Hepatocyte (in vitro differentiated cells): ENCODE measurements at regions not wholly inside any gene's neighbourhood (a gene's known extent, or its start where the extent isn't known, plus 50 kb on each side); places are given as distances from the start of the nearest gene placed in this dataset.

Experiments used
- DNase-seq: peaks from one replicate; pipeline ENCODE4 v3.0.0-alpha.2; 2016; ENCODE audit warnings: low spot score
- H2AFZ ChIP-seq: fragments of 200-600 bp; sonication (generic); 2 replicates; pipeline ENCODE4 v1.6.0; 2016; ENCODE audit warnings: antibody characterized with exemption, mild to moderate bottlenecking
- H3K27ac ChIP-seq: fragments of 200-600 bp; sonication (generic); 2 replicates; pipeline ENCODE4 v1.5.1; 2016; ENCODE audit warnings: mild to moderate bottlenecking
- H3K27me3 ChIP-seq: fragments of 200-600 bp; sonication (generic); 2 replicates; pipeline ENCODE4 v1.6.1; 2016
- H3K36me3 ChIP-seq: fragments of 200-600 bp; sonication (generic); replicated peaks from 2 replicates; pipeline ENCODE4 v1.5.1; 2016; ENCODE audit warnings: low read depth; ENCODE audit not compliant: insufficient read depth
- H3K4me1 ChIP-seq: fragments of 200-600 bp; sonication (generic); 2 replicates; pipeline ENCODE4 v1.5.1; 2016; ENCODE audit warnings: mild to moderate bottlenecking, moderate library complexity; ENCODE audit not compliant: insufficient read depth
- H3K4me2 ChIP-seq: fragments of 200-600 bp; sonication (generic); 2 replicates; pipeline ENCODE4 v1.6.0; 2016
- H3K4me3 ChIP-seq: fragments of 200-600 bp; sonication (generic); 2 replicates; pipeline ENCODE4 v1.5.1; 2016; ENCODE audit warnings: mild to moderate bottlenecking
- H3K79me2 ChIP-seq: fragments of 200-600 bp; sonication (generic); 2 replicates; pipeline ENCODE4 v1.6.0; 2017; ENCODE audit warnings: mild to moderate bottlenecking
- H3K9me2 ChIP-seq: fragments of 200-600 bp; sonication (generic); replicated peaks from 2 replicates; pipeline ENCODE4 v1.6.0; 2017; ENCODE audit warnings: mild to moderate bottlenecking; ENCODE audit not compliant: insufficient read depth
- H3K9me3 ChIP-seq: fragments of 200-600 bp; sonication (generic); 2 replicates; pipeline ENCODE4 v1.5.1; 2016; ENCODE audit warnings: low read depth, mild to moderate bottlenecking
- H4K20me1 ChIP-seq: fragments of 200-600 bp; sonication (generic); 2 replicates; pipeline ENCODE4 v1.6.0; 2016; ENCODE audit warnings: mild to moderate bottlenecking; ENCODE audit not compliant: insufficient read depth, poor library complexity, severe bottlenecking
- EZH2 ChIP-seq: fragments of 200-600 bp; sonication (generic); IDR thresholded peaks from 2 replicates; pipeline ENCODE4 v1.6.1; 2016; ENCODE audit warnings: antibody characterized with exemption, mild to moderate bottlenecking, borderline replicate concordance
- EZH2phosphoT487 ChIP-seq: fragments of 200-600 bp; sonication (generic); IDR thresholded peaks from one replicate; pipeline ENCODE4 v1.6.1; 2018; ENCODE audit warnings: antibody characterized with exemption, mild to moderate bottlenecking, low read depth, moderate library complexity; ENCODE audit not compliant: unreplicated experiment, severe bottlenecking
- WGBS: methylation state at CpG from one replicate; pipeline ENCODE4 v1.1.6; 2016; ENCODE audit warnings: low lambda C conversion rate; ENCODE audit errors: missing lambda C conversion rate; 5-methylcytosine and 5-hydroxymethylcytosine counted together
- TF ChIP-seq, protein P1 (sequence below): fragments of 200-600 bp; sonication (generic); IDR thresholded peaks from 2 replicates; pipeline ENCODE4 v1.5.1; 2016; ENCODE audit warnings: antibody characterized with exemption, mild to moderate bottlenecking; ENCODE audit not compliant: poor library complexity

DNA sequence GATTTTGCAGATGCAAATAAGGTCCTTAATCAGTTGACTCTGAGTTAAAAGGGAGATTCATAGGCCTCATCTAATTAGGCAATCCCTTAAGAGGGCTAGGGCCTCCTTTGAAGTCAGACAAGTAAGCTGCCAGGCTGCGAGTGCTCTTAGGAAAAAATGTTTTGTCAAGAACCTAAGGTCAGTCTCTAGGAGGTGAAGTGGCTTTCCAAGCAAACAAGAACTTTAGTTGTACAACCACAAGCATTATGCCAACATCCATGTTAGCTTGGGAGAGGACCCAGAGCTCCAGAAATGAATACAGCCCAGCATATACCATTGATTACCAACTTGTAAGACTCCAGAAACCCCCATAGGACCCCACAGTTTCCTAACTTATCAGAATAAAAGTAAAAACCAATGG, 1366.2 kb downstream of the PLA2G4A start:
- no peaks in the 10 kb centered on the region for H3K27me3 ChIP-seq
- TF ChIP-seq, protein P1, sequence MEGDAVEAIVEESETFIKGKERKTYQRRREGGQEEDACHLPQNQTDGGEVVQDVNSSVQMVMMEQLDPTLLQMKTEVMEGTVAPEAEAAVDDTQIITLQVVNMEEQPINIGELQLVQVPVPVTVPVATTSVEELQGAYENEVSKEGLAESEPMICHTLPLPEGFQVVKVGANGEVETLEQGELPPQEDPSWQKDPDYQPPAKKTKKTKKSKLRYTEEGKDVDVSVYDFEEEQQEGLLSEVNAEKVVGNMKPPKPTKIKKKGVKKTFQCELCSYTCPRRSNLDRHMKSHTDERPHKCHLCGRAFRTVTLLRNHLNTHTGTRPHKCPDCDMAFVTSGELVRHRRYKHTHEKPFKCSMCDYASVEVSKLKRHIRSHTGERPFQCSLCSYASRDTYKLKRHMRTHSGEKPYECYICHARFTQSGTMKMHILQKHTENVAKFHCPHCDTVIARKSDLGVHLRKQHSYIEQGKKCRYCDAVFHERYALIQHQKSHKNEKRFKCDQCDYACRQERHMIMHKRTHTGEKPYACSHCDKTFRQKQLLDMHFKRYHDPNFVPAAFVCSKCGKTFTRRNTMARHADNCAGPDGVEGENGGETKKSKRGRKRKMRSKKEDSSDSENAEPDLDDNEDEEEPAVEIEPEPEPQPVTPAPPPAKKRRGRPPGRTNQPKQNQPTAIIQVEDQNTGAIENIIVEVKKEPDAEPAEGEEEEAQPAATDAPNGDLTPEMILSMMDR: no peak
- TF ChIP-seq EZH2: no peak
- no peak for TF ChIP-seq EZH2phosphoT487

DNA sequence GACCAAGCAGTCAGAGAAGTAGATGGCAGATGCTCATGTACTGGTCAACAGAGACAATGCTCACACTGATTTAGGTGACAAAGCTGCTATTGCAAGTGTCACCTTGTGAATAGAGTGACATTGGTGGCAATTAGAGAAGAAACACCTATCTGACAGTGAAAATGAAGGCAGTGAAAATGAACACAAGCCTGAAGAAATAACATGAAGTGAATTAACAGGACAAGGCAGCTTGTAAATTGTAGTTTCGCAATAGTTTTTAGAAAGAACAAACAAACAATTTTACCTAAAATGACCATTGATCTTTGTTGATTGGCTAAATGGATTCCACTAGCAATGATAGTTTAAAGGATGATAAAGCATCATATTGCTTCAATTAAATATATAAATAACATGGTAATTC, 1389.5 kb downstream of the PLA2G4A start:
- TF ChIP-seq EZH2phosphoT487: no peak
- TF ChIP-seq, protein P1: no peak
- TF ChIP-seq EZH2: no peak
- WGBS: 90% methylated on average over 1 of the region's 1 CpG

More for the DNA sequence above, 1366.2 kb downstream of the PLA2G4A start:
- Histone ChIP-seq H3K27ac (no peak overlapping the region), H3K9me2 (no peaks in the 10 kb centered on the region), H3K4me2 (no peak overlapping the region), H3K9me3 (peaks cover under 1% of the 10 kb centered on the region), H3K4me1 (no peaks in the 10 kb centered on the region), H3K4me3 (no peak overlapping the region), H3K36me3 (no peaks in the 10 kb centered on the region), H3K79me2 (no peaks in the 10 kb centered on the region), H2AFZ (no peak overlapping the region), H4K20me1 (no peaks in the 10 kb centered on the region)
- 64% methylated on average over 1 of the region's 1 CpG for whole genome bisulfite sequencing
- DNase-seq: no peak

GRCh38 chr1:188220051-188220450, 1391.3 kb downstream of the PLA2G4A start:
- no peaks in the 10 kb centered on the region for H4K20me1 ChIP-seq
- no peaks in the 10 kb centered on the region for H3K9me2 ChIP-seq
- no peaks in the 10 kb centered on the region for H3K4me1 ChIP-seq
- no peak overlapping the region for H3K4me3 ChIP-seq
- no peaks in the 10 kb centered on the region for H3K27me3 ChIP-seq
- no peaks in the 10 kb centered on the region for H3K9me3 ChIP-seq
- DNase-seq: no peak
- no peak for TF ChIP-seq EZH2
- TF ChIP-seq EZH2phosphoT487: no peak
- TF ChIP-seq, protein P1: no peak
- no peak overlapping the region for H2AFZ ChIP-seq
- H3K36me3 ChIP-seq: no peaks in the 10 kb centered on the region
- H3K27ac ChIP-seq: no peak overlapping the region
- no peak overlapping the region for H3K4me2 ChIP-seq
- WGBS: 100% methylated on average over 1 of the region's 1 CpG
- H3K79me2 ChIP-seq: no peaks in the 10 kb centered on the region

More for the DNA sequence above, 1389.5 kb downstream of the PLA2G4A start:
- Histone ChIP-seq H3K9me3 (no peaks in the 10 kb centered on the region), H3K27ac (no peak overlapping the region), H3K4me3 (no peak overlapping the region), H3K79me2 (no peaks in the 10 kb centered on the region), H3K4me1 (no peaks in the 10 kb centered on the region), H2AFZ (no peak overlapping the region), H3K36me3 (no peaks in the 10 kb centered on the region), H4K20me1 (no peaks in the 10 kb centered on the region), H3K9me2 (no peaks in the 10 kb centered on the region), H3K27me3 (no peaks in the 10 kb centered on the region), H3K4me2 (no peak overlapping the region)
- DNase-seq: no peak

DNA sequence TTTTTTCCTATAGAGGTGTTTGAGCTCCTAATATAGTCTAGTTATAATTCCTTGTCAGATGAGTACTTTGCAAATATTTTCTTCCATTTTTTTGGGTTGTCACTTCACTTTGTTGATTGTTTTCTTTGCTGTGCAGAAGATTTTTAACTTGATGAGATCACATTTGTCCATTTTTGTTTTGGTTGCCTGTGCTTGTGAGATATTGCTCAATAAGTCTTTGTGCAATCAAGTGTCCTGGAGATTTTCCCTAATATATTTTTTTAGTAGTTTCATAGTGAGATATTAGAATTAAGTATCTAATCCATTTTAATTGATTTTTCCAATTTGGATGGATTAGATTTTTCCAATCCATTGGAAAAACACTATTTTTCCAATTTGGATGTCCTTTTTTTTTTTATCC, 1395.5 kb downstream of the PLA2G4A start:
- Histone ChIP-seq H3K4me1 (no peaks in the 10 kb centered on the region), H3K4me2 (no peak overlapping the region), H3K4me3 (no peak overlapping the region), H3K27me3 (no peaks in the 10 kb centered on the region), H2AFZ (no peak overlapping the region), H3K79me2 (no peaks in the 10 kb centered on the region), H3K27ac (no peak overlapping the region), H3K9me2 (no peaks in the 10 kb centered on the region), H3K9me3 (no peaks in the 10 kb centered on the region), H3K36me3 (no peaks in the 10 kb centered on the region), H4K20me1 (no peaks in the 10 kb centered on the region)
- TF ChIP-seq EZH2phosphoT487: no peak
- TF ChIP-seq, protein P1: no peak
- TF ChIP-seq EZH2: no peak
- DNase-seq: no peak
